GM12874 (cell line): ENCODE measurements at regions not wholly inside any gene's neighbourhood (a gene's known extent, or its start where the extent isn't known, plus 50 kb on each side); places are given as distances from the start of the nearest gene placed in this dataset.

Experiments
- TF ChIP-seq, protein P1 (sequence below): IDR thresholded peaks from 2 replicates; pipeline ENCODE4 v1.5.1; 2011; ENCODE audit warnings: low read depth, mild to moderate bottlenecking, control low read depth, low read length, moderate library complexity; ENCODE audit not compliant: insufficient read depth

DNA sequence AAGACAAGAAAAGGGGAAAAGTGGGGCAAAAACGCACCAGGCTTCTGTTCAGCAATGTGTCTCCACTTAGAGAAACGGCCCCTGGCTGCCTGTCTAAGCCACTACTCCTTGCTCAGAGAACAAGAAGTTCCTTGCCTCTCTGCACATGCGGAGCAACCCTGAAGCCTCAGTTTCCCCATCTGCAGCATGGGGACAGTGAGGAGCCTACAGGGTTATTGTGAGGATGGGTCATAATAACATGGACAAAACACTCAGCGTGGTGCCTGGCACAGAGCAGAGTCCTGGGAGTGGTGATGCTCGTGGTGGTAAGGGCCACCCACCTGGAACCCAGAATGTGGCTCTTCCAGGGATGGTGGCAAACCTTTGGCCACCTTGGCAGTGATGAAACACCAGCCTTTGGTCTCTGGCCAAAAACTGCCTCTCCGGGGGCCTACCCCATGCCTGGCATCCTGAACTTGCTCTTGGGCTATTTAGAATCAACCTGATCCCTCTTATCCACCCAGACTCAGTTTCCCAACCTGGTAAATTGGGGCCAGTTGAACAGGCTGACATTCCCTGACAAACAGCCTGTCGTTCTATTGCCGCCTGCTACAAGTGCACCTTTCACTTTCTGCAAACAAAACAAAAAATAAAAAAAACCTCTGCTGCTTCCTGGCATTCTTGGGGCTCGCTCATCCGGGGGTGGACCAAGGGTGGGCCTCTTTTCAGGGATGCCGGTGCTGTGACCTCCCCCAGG lies 56.5 kb upstream of the DLK1 start:
- TF ChIP-seq, protein P1, sequence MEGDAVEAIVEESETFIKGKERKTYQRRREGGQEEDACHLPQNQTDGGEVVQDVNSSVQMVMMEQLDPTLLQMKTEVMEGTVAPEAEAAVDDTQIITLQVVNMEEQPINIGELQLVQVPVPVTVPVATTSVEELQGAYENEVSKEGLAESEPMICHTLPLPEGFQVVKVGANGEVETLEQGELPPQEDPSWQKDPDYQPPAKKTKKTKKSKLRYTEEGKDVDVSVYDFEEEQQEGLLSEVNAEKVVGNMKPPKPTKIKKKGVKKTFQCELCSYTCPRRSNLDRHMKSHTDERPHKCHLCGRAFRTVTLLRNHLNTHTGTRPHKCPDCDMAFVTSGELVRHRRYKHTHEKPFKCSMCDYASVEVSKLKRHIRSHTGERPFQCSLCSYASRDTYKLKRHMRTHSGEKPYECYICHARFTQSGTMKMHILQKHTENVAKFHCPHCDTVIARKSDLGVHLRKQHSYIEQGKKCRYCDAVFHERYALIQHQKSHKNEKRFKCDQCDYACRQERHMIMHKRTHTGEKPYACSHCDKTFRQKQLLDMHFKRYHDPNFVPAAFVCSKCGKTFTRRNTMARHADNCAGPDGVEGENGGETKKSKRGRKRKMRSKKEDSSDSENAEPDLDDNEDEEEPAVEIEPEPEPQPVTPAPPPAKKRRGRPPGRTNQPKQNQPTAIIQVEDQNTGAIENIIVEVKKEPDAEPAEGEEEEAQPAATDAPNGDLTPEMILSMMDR, result no peak

DNA sequence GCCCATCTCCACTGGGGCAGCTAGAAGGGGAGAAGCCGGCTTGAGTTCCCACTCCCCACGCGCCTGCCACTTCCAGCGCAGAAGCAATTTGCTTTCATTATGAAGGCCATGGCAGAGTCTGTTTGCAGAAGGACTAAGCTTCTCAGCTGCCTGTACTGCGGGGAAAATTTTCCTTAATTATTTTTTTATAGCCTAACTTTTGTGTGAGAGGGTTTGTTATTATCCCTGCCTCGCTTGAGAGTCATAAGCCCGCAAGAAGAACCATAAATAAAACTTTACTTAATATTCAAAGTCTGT lies 56.0 kb upstream of the DLK1 start:
- TF ChIP-seq, protein P1, result no peak

DNA sequence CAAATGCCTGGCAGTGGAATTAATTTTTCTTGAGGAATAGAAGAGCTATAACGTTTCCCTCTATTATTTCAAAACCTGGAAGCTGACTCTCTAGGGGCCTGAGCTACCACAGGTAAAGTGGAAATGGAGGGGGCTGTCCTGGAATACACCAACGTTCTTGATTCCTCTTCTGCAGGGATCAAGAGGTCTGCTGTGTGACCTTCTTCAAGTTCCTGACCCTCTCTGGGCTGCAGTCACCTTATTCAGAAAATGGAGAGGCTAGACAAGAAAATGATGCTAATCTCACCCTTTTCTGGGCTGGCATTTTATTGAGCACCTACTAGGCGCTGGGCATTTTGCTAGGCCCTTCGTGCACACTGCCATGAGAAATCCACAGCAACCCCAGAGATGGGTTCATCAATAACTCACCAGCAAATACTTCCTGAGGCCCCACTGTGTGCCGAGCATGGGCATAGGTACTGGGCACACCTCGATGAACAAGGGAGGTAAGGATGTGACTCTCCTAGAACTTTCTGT lies 55.2 kb upstream of the DLK1 start:
- TF ChIP-seq, protein P1, result no peak

DNA sequence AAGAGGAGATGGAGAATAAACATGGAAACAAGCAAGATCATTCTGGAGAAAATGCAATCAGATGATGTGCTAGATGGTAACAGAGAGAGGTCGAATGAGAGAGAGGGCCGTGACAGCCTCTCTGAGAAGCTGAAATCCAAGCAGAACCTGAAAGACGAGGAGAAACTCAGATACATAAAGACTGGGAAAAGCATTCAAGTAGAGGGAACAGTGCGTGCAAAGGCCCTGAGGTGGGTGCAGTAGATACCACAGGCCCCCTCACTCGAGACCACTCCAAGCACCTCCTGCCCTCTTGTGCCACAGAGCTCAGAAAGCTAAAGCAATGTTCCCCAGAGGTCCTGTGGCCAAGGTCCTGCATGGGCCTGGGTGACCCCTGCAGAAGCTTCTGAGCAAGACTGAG lies 54.8 kb upstream of the DLK1 start:
- TF ChIP-seq, protein P1, result no peak

DNA sequence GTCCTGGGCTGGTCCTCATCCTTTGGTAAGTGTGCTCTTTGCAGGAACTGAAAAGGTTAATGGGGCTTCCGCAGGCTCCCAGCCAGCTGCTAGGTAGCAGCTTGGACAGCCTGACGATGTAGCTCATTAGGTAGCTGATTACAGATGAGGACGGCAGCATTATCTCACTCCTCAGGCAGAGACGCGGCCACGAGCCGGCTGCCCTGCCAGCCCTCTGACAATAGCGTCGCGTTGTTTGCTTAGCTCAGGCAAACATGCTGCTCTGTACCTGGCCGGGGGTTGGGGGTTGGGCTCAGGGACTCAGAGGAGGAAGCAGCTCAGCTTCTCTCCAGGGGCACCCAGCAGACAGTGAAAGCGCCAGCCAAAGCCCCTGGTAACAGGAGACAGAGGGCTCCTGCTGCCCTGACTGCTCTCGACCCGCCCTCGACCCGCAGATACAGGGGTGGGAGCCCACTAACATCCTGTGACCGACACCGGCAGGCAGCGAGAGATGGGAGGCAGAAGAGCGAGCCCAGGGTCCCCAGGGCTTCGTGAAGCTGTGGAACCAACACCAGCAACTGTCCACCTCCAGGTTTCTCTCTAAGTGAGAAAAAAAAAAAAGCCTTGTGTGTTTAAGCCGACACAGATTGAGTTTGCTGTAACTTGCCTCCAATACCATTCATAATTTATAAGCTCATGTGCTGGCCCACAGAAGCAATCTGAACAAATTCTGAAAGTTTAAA lies 53.4 kb upstream of the DLK1 start:
- TF ChIP-seq, protein P1, result no peak

DNA sequence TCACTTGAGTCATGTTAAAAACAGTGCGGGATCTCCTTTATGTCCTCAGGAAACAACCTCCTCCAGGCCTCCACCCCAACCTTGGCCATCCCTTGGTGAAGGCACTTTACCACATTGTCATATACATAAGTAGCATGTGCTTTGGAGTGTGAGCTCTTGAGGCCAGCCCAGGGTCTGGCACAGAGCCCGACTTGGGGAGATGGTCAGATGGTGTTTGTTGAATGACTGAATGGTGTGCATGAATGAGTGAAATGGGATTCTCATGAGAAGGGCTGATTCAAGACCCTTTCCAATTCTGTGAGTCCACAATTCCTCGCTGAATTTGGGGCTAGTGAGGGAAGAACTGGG lies 52.9 kb upstream of the DLK1 start:
- TF ChIP-seq, protein P1, result no peak

DNA sequence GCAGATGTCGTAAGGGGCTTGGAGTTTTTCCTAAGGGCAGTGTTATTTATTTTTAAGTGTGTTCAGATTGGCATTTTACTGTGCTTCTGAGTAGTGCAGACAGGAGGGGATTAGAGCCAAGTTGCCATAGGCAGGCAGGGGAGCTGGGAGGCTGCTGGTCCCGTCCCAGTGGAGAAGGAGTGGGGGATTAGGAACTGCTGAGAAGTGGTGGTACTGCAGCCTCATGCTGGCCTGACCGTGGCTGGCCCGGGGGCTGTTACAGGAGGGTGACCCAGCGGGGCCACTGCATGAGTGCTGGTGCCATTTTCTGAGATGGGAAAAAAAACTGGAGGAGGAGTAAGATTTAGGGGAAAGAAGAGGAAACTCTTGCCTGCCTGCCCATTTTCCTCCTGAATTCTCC lies 52.3 kb upstream of the DLK1 start:
- TF ChIP-seq, protein P1, result no peak
